ENCODE measurements at regions not wholly inside any gene's neighbourhood (a gene's known extent, or its start where the extent isn't known, plus 50 kb on each side); places are given as distances from the start of the nearest gene placed in this dataset.

- DNase-seq (ENCODE audit: low read depth in 3 of 3), result no peak
Observed at GRCh38 chr13:22427066-22427465, 753.7 kb upstream of the SGCG start.

DNA sequence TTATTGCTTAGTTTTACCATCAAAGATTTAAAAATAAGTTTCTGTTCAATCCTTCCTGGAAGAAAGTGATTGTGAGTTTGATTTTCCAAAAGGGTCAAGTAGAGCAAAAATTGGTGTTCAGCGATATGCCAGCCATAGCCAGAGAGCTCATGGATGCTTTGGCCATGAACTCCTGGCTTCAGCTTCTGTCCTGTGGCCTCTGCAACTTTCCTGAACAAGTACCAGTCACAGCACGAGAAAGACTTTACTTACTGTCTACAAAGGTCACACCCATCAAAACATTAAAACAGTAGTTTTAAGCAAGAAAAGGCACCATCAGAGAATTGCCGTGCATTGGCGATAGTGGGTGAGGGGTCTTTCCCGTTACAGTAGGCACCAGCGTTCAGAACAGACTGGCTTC lies 753.0 kb upstream of the SGCG start:
- no peak for DNase-seq (ENCODE audit: low read depth in 3 of 3)

GRCh38 chr13:22428188-22428828 lies 752.5 kb upstream of the SGCG start:
- no peak for DNase-seq (ENCODE audit: low read depth in 3 of 3)

DNA sequence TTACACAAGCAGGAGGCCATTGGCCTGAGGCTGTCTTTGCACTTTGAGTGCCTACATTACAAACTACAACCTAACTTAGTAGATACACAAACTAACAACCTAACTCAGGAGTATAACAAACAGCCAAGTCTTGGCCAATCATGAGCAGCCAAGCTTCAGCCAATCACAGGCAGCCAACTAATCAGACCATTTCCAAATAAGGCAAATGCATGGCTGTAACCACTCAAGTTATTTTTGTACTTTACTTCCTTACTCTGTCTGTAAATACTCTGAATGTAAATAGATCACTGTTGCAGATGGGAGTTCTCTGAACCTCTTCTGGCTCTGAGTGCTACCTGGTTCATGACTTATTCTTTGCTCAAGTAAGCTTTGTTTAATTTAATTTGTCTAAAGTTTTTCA lies 748.1 kb upstream of the SGCG start:
- no peak for DNase-seq (ENCODE audit: low read depth in 3 of 3)

DNA sequence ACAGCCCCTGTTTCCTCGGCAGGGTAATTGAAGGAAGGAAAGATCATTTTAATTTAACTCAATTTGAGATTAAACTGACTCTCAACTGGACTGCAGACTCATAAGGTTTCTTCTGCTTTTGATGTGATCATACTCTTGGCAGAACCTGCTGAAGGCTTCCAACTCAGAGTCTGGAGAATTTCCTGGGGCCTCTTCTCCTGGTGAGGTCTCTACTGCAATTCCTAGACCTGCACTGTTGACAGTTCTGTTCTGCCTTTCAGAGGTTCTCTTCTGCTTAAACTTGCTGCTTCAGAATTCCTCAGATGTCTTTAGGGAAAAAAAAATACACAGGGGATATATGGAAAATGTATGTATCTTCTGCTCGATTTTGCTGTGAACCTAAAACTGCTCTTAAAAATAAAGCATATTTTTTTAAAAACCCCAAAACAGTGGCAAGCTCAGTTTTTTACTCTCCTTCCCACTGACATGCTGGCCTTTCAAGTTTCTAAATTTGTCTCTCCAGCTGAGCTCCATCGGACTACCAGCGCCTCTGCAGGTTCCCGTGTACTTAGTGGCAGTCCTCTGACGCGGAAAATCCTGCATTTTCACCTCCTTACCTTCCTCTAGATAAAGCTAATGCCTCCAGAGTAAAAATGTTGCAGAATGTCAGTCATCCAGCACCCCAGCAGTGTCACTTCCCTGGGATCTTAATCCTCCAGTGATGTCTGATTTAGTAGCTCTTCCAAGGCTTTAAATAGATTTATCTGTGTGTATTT lies 733.5 kb upstream of the SGCG start:
- no peak for DNase-seq (ENCODE audit: low read depth in 3 of 3)

GRCh38 chr13:22449251-22449650 lies 731.5 kb upstream of the SGCG start:
- no peak for DNase-seq (ENCODE audit: low read depth in 3 of 3)

DNA sequence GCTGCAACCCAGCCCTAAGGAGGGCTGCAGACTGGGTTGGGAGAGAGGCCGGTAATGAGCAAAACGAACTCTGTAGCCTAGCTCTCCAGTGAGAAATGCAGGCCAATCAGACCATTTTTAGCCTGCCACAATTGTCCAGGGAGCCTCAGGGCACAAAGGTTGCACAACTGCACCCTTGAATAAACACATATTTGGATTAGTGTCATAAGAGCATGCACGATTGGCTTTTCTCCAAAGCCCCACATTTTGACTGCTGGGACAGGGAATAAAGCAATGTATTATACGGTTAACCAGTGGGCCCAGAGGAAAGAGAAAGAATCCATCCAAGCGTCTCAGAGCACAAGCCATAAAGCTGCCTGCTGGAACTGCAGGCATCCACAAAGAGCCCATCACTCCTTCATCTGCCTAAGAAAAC lies 729.4 kb upstream of the SGCG start:
- no peak for DNase-seq (ENCODE audit: low read depth in 3 of 3)

DNA sequence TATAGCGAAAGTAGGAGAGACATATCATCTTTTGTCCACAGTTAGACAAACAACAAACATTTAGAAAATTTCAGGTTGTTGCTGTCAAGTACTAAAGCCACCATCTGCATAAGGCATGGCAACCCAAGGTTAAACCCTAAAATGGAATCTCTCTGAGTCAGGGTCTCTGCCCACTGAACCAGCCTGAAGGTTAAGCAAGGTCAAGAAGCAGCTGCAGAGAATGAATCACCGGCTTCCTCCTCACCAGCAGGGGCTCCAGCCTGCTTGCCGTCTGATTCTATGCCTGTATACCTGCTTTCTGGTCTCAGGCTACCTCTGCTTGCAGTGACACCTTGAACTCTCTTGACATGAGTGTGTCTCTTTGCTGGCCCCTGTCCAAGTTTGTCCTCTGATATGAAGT lies 726.2 kb upstream of the SGCG start:
- no peak for DNase-seq (ENCODE audit: low read depth in 3 of 3)

DNA sequence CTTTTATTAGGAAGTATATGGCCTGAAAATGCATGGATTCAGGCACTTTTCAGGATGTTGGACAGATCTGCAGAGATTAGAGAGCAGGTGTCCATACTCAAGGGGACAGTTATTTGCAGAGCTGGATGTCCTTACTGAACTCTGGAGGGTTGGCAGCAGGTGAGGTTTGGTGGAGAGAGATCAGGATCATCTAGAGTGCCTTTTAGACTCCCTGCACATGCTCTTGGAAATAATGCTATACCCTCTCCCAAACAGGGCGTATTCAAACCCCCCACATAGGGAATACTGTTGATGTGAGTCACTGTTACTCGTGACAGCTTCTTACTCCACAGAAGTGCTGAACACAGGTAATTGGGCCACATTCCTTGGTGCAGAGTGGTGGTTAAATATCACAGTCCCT lies 725.7 kb upstream of the SGCG start:
- DNase-seq (ENCODE audit: low read depth in 3 of 3), result no peak

DNA sequence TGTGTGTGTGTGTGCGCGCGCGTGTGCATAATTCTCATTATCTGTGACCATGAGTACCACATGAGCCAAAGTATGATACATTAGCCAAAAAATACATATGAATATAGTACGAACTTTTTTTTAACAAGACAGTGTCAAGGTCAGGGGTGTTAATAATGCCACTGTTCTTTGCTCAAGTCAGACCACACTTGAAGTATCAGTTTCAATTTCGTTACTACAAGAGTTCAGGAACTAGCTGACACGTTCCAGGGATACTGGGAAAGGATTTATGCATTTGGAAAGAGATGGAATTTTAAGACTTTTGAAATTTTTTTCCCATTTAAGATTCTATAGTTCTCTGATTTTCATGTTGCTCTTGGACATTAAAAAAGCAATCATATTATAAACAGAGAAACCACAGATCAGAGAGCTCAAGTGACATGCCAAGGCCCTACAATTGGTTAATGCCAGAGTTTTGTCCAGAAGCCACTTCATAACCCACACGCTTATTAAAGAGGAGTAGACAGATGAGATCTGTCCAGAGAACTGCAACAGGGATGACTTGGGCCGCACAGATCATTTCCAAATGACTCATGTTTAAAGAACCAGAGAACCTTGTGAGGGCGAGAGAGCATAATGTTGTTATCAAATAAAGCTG lies 718.8 kb upstream of the SGCG start:
- DNase-seq (ENCODE audit: low read depth in 3 of 3), result no peak

DNA sequence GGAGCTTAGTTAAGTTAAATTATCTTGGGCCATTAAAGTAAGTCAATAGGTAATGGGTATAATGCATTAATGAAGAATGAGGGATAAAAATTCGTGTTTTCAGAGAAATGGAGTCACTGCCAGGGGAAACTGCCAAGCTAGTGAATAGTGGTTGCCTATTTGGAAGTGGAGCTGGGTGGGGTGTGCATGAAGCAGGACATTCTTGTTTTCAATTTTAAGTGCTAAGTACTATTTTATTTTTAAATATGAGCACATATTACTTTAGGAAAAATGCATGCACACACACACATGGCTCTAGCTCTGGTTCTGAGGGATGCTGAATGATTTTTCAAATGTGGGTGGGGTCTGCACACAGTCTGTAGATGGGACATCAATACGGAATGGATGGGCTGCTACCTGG lies 717.7 kb upstream of the SGCG start:
- DNase-seq (ENCODE audit: low read depth in 3 of 3), result no peak

GRCh38 chr13:22468045-22468444 lies 712.7 kb upstream of the SGCG start:
- no peak for DNase-seq (ENCODE audit: low read depth in 3 of 3)

GRCh38 chr13:22468824-22469223 lies 712.0 kb upstream of the SGCG start:
- no peak for DNase-seq (ENCODE audit: low read depth in 3 of 3)

- no peak for DNase-seq (ENCODE audit: low read depth in 3 of 3)
Observed at GRCh38 chr13:22469452-22469851, 711.3 kb upstream of the SGCG start.

DNA sequence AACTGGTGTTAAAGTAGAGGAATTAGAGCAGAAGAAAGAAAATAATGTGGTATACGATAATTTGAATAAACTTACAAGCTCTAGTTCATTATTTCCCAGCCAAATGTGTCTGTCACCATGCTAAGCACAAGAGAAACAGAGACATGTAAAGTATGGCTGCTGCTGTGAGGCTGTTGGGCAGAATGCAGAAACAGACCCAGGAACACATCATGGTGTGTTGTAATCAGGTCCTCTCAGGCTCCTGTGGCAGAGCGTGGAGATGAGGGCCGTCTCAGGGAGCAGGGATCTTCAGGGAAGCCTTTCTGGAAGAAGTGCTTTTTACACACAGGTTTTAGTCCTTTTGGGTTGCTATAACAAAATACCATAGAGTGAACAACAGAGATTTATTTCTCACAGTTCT lies 710.7 kb upstream of the SGCG start:
- no peak for DNase-seq (ENCODE audit: low read depth in 3 of 3)

- no peak for DNase-seq (ENCODE audit: low read depth in 3 of 3)
Observed at GRCh38 chr13:22482496-22483000, 698.2 kb upstream of the SGCG start.

- DNase-seq (ENCODE audit: low read depth in 3 of 3), result no peak
Observed at GRCh38 chr13:22483276-22483675, 697.5 kb upstream of the SGCG start.

GRCh38 chr13:22486490-22486889 lies 694.3 kb upstream of the SGCG start:
- no peak for DNase-seq (ENCODE audit: low read depth in 3 of 3)

DNA sequence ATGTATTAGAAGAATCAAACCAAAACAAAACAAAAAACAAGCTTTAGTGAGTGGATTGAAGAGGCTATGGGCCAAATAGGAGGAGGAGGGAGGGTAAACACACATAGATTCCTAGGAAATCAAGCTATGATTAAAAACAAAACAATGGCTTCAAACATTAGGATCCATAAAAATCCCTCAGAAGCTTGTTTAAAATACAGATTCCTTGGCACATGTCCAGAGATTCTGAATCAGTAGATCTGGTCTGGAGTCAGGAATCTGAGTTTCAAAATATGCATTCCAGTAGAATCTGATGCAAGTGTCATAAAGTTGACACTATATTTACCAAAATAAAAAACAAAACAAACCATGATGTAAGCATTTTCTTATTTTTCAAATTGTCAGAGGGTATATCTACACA lies 692.8 kb upstream of the SGCG start:
- no peak for DNase-seq (ENCODE audit: low read depth in 3 of 3)

DNA sequence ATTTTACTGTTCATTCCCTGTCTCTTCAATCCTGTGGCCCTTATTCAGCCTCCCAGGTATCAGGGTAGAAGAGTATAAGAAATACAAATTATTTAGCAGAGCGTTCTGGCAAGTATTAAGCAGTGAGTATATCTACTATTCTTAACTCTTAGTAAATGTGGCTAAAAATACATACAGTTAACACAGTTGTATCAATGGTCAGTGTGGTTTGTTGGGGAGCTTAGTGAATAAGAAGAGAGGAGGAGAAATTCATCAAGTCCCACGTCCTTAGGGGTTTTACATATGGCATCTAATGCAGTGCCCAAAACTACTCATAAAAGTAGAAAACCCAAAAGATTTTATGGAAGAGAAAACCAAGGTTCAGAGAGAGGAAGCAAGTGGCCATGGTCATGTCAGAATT lies 691.0 kb upstream of the SGCG start:
- no peak for DNase-seq (ENCODE audit: low read depth in 3 of 3)

DNA sequence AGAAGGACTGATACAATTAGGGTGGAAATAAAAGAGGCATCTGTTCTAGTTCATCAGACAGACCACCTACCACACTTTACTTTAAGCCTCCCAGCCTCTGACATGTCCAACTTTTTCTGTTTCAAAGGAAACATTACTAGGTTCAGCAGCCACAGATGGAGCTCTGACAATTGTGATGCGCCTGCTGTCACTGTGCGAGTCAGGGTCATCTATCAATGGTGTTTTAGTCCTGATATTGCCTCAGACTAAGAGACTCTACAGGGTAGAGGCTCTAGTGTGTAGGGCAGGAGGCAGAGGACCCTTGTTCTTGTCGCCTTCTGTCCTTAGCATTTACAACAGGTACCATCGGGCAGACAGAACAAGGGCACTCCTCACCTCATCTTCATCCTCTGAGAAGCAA lies 685.0 kb upstream of the SGCG start:
- DNase-seq (ENCODE audit: low read depth in 3 of 3), result no peak

GRCh38 chr13:22496803-22497508 lies 683.8 kb upstream of the SGCG start:
- no peak for DNase-seq (ENCODE audit: low read depth in 3 of 3)

Data from stimulated activated CD4-positive, alpha-beta T cell treated with anti-CD3 and anti-CD28 coated beads, TNF-alpha, amount 100 ng/mL, for 48 hours (primary cell).